ENCODE measurements at regions not wholly inside any gene's neighbourhood (a gene's known extent, or its start where the extent isn't known, plus 50 kb on each side); places are given as distances from the start of the nearest gene placed in this dataset.

- DNase-seq: no peak
Observed at GRCh38 chrX:10749113-10749512, 128.7 kb upstream of the MID1 start.

GRCh38 chrX:10750581-10750980 lies 130.2 kb upstream of the MID1 start:
- DNase-seq: no peak

DNA sequence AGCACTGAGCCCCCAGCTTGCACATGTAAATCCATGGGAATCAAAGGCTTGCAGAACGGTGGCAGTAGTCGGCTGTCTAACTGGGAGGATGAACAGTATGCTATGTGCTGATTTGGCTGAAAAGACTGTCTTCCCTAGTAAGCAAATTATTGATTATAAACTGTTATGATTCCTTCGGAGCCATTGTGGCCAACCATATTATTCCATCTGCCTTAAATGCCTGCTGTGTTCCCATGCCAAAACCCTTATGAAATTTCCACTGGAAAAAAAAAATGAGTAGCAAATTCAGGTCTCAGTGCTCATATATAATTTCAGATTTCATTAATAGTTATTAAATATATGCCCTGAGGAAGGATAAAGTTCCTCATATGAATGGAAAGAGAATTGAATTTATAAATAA lies 132.7 kb upstream of the MID1 start:
- DNase-seq: no peak

DNA sequence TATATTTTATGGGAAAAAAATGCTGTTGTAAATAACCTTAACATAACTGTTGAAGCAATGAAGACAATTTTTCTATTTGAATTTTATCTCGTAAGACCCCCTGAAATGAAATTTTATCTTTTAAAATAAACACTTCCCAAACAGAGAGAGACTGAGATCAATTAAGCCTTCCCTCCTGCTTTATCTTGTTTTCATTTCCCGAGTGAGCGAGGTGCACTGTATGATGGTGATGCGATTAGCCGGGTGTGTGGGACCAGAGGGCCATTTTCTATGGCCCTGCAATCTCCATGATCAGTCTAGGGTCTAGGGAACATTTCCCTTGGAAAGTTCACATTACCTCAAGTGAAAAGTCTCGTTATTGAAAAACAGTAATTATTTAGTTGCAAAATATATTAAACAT lies 134.1 kb upstream of the MID1 start:
- no peak for DNase-seq

GRCh38 chrX:10755439-10756334 lies 135.3 kb upstream of the MID1 start:
- no peak for DNase-seq

GRCh38 chrX:10756441-10756840 lies 136.1 kb upstream of the MID1 start:
- no peak for DNase-seq

DNA sequence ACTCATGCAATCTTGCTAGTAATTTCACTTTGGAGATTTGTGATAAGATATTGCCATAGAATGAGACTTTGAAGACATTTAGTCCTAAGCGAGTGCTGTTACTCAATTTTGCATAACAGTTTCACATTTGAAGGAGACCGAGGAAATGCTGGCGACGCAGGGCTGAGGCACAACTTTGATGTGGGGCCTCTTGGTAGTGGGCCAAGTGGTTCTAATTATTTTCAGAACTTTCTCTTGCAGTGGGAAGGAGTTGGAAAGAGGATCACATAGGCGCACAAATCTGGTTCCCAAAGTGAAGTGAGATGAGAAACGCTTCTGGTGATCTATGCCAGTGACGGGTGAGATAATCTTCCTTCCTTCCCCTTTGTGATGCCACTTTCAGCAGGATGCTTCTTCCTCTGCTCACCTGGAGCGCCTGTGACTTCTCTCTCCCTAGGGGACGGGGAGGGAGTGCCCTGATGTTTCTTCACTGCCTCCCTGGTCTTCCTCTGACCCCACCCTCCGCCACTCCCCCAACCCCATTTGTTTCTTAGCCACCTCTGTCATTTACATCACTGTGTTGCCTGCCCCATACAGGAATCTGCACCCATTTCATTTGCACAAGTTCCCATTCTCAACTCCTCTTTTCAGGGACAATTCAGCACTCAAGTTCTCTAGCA lies 138.9 kb upstream of the MID1 start:
- DNase-seq: no peak

DNA sequence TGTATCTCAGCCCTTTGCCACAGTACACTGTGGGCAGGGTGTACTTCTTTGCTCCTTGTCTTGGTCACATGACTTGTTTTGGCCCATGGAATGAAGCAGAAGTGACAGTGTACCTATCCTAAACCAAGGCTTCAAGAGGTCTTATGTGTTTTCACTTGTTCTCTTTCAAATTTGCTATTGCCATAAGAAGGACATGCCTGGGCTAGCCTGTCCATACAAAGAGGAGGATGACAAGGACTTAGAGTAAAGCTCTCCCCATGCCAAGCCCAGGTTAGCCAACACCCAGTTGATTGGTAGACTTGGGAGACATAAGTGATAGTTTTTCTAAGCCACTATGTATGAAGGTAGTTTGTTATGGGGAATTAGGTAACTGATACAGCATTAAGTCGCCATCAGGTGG lies 141.1 kb upstream of the MID1 start:
- DNase-seq: no peak

DNA sequence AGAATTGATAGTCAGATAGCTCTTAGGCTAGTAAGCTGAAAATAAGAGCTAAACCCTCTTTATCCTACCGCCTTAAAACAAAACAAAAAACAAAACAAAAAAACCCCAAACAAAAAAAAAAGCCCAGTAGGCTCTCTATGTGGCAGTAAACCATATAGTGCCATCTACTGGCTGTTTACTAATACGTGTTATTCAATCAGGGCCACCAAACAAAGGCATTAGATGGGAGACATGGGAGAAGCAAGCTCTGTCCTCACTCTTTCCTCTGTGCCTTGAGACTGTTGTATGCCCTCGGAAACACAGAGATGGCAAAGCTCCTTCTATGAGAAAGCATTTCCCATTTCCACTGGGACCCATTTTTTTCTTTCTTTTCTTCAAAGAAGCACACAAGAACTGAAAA lies 148.8 kb upstream of the MID1 start:
- no peak for DNase-seq

GRCh38 chrX:10769696-10770619 lies 149.6 kb upstream of the MID1 start:
- DNase-seq: no peak

DNA sequence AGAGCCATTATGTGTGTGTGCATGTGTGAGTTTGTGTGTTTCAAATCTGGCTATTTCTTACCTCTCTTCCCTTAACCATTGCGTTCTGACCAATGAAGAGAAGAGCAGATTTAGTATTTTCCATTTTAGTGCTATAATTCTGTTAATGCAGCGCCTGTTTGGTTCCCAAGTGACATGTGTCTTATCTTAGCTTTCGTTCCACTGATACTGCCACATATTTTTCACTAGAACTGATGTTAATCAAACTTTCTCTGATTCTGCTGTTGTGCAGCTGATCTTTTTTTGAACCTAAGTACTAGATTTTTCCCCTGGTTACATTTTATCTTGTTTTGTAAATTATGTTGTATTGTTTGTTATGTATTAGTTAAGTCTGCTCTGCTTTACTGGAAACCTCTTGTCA lies 152.9 kb upstream of the MID1 start:
- DNase-seq: no peak

GRCh38 chrX:10781847-10782530 lies 161.6 kb upstream of the MID1 start:
- DNase-seq: no peak

DNA sequence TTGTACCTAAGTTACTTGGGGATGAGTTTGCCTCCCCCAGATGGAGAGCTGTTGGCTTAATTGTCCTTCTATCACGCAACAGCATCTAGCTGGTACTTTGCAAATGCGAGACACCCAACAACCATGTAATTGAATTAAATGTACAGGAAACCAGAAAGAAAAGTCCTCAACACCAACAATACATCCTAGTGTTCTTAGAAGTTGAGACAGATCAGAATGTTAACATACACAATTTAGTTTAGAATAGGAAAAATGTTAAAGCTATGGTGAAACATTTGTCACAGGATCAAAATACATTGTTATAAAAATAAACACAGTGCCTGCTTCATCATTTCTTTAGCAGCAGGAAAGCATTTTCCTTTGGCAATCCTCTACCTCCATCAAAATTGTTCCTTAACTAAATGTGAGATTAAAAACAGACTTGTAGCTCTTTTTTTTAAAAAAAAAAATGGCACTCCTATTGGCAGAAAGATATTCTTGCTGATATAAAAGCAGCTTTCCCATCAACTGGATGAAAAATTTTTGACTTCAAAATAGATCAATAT lies 163.1 kb upstream of the MID1 start:
- DNase-seq: no peak

GRCh38 chrX:10787264-10787663 lies 166.9 kb upstream of the MID1 start:
- no peak for DNase-seq

DNA sequence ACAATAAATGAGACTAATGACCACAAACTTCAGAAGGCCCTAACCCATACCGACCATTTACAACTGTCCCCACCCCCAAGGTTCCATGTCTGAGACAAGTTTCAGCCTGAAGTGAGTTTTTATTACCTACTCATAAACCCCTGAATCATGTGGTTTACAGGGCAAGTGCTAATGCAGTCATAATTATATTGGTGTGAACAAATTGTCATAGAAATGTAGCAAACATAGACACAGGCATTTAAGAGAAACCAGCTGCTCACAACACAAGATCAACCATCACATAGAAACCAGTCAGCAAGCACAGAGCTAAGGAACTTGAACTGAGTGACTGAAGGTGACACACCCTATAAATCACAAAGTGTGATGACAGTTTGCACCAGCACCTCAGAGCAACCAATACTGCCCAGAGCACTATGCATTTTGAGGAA lies 173.8 kb upstream of the MID1 start:
- DNase-seq: no peak

DNA sequence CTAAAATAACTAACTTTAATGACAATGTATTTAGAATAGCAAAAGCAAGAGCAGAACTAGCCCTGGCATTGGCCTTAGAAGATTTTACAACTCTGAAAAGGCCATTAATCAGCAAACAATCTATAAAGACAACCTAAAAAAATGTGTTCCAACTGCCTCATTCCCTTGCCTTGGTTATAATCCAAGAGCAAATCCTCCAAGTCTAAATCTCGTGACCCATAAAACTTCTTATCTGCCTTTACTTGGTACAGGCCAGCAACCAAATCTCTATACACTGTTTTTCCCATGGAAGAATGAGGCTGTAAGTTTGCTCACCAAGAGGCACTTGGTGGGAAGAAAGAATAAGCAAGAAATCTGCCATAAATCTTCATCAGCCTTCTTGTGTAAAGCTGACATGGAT lies 175.3 kb upstream of the MID1 start:
- DNase-seq: no peak

DNA sequence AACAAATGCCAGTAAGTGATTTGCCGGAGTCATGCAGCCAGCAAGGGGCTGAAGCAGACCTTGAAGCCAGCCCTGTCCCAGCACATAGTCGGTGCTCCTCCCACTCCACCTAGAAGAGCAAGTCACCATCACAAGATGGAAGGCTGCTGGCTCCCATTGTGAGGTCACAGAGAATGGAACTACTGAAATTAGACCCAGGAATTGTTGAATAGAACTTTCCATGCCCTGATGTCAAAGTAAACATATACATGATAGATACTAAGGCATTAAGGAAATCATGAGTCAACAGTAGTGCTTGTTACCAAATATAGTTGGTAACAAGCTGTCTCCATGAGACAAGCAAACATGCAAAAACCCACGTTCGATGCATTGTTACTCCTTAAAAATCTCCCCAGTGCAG lies 177.1 kb upstream of the MID1 start:
- no peak for DNase-seq

- no peak for DNase-seq
Observed at GRCh38 chrX:10798041-10798440, 177.7 kb upstream of the MID1 start.

DNA sequence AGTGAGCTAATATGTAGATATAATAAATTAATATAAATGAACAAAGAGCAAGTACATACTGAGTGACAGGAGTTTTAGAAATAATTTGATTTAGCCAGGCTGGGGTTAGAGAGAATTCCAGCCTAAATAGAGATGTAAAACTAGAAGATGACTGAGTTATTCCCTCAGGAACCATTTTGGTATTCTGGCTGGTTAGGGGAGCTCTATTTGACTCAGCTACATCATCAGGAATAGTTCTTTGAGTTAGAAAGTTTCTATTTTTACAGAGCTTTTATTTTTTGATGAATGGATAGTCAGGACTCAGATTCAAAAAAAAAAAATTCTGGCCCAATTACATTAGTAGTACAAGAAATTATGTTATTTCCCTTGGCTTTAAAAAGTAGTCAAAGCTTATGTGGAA lies 180.4 kb upstream of the MID1 start:
- DNase-seq: no peak

DNA sequence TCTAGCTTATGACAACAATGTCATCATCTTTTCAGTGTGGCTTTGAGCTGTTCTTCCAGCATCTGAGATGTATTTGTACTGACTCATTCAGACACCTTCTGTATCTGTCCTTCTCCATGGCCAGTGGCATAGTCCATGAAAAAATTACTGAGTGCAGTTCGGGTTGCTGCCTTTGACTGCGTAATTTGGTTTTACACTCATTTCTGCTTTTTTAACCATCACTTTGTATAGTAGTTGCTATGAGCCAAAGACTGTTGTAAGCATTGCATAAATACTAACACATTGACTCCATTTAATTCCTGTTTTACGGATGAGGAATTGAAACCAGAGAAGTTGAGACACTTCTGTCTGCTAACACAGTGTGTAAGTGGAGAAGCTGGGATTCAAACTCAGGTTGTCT lies 190.7 kb upstream of the MID1 start:
- no peak for DNase-seq

DNA sequence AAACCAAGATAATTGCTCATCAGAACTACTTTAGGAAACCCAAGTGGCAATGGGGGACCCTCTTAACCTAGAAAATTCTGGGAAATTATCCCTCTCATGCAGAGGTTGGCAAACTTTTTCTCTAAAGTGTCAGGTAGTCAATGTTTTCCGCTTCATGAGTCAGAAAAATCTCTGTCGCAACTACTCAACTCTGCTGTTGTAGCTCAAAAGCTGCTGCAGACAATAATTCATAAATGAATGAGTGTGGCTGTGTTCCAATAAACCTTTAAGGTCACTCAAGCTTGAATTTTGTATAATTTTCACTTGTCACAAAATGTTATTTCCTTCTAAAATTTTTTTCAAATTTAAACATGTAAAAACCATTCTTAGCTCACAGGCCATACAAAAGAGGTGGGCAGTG lies 193.4 kb upstream of the MID1 start:
- DNase-seq: no peak

DNA sequence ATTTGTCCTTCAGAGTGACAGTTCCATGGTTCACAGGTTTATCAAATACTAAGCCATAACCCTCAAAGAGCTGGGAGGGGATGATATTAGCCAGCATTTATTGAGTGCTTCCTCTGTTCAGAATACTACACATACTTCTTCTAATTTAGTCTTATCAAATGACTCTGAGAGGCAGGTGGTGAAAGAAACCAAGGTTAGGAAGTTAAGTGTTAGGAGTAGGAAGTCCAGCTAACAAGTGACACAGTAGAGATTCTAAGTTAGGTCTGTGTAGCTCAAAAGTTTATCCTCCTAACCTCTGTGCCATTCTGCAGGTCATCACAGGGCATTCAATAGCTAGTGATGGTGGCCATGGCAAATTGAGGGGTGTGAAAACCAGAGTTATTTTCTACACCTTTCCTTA lies 198.3 kb upstream of the MID1 start:
- DNase-seq: no peak

DNA sequence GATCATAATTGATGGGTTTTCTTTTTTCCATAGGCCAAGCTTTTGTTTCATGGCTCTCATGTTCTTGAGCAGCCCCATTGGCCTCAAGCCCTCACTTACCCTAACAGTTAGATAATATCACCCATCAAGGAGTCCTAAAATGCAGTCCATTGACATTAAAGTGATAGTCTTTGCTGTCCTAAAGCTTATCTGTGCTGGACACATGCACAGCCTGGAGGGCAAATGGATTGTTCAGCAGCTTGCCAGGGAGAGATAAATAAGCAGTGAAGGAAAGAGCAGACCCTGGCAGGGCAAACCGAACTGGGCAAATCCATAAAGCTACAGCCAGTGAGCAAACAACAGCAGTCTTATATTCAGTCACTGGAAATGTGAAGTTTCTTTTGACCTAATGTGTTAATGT lies 199.6 kb upstream of the MID1 start:
- no peak for DNase-seq

Measured in activated CD8-positive, alpha-beta memory T cell treated with anti-CD3 and anti-CD28 coated beads, Interleukin-2, amount 50 U/mL, for 4 hours (primary cell).